ENCODE measurements at regions not wholly inside any gene's neighbourhood (a gene's known extent, or its start where the extent isn't known, plus 50 kb on each side); places are given as distances from the start of the nearest gene placed in this dataset.
"Not testable (repeated sequence)": the region's sequence is repeated elsewhere in the genome, so short reads cannot be mapped to it uniquely, and the experiment has no call there.

DNA sequence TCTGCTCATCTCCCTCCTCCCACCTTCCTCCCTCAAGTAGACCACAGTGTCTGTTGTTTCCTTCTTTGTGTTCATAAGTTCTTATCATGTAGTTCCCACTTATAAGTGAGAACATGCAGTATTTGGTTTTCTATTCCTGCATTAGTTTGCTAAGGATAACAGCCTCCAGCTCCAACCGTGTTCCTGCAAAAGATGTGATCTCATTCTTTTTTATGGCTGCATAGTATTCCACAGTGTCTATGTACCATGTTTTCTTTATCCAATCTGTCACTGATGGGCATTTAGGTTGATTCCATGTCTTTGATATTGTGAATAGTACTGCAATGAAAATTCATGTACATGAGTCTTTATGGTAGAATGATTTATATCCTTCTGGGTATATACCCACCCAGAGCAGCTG lies 173.5 kb downstream of the MATN1 start:
- not testable (repeated sequence) for TF ChIP-seq POLR2A, CTCF, EP300 (IDR thresholded peaks at IDR 0.05)

All from ovary (tissue), 3 donors.